COLO668 (cell line): ENCODE measurements at regions not wholly inside any gene's neighbourhood (a gene's known extent, or its start where the extent isn't known, plus 50 kb on each side); places are given as distances from the start of the nearest gene placed in this dataset.
"Not testable (repeated sequence)": the region's sequence is repeated elsewhere in the genome, so short reads cannot be mapped to it uniquely, and the experiment has no call there.

Experiments used
- DNase-seq: peaks from one replicate; lab custom pipeline; 2025; ENCODE audit not compliant: unreplicated experiment; lab: John Stamatoyannopoulos, UW

DNA sequence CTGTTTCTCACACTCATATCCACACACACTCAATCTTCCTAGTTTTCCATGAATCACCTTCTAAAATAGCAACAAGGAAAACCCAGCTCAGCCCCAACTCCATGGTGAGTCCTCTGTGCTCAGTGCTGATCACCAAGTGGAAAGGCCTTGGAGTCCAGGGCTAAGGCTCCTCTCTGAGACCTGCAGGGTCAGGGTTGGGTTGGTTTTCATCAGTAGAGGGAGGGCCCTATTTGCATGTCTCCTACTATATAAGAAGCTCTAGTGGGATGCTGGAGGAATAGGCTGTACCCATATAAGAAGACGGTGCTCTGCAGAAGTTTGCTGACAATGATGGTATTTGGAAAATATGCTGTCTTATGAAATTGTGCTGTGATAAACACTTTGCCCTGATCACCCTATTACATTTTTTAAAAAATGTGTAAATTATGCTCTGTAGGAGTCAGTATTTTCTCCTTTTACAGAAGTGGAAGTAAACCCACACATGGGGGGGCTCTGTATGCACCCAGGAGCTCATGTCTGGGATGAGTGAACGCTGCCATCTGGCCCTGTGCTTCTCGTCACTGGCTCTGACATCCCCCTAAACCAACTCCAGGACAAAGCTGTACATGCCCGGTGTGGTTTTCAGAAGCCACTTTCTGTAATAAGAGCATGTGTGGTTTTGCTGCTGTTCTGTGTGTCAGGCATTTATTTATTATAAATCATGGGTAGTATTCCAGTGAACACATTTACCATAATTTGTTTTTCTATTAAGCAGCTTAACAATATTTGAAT lies 536.3 kb downstream of the TMEM121 start:
- DNase-seq, result no peak

DNA sequence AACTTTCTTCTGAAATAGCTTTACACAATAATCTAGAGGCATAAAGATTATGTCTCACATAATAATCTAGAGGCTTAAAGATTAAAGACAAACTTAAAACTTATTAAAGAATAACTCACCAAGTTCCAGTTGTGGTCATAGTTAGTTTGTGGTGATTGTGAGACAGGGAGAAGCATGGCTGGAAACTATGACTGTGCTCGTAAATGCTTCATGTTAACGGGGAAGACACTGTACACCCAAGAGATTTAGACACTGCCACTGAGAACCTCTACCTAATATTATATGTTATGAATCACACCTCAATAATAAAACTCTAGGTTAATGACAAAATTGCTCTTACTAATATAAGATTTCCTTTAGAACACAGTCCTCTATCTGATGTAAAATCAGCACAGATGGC lies 541.6 kb downstream of the TMEM121 start:
- no peak for DNase-seq

DNA sequence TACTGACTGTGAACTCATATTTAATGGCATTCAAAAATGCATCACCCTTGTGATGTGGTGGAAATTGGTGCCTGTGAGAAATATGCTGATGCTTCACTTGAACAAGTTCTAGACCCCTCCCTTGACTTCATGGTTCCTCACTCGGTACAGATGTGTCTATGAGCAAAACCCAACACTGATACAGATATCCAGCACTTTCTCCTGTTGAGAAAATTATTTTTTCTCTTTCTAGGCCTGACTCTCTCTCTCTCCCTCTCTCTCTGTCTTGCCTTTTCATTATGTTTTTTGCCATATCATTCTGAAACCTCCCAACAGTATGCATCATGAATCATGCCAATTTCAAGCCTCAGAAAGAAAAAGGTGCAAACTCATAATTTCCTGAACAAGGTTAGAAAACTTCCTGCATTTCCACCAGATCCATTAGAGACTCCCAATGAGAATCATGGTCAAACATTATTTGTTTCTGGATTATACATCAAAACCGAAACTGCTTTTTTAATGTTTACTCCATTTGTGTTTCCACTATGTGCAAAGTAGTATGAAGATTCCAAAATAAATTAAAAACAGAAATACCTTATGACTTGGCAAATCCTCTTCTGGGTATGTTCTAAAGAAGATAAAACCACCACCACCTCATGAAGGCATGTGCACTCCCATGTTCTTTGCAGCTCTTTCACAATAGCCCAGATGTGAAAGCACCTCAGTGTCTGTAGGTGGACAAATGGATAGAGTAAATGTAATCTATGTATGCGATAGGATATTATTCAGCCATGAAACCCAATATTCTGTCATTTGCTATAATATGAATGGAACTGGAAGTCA lies 543.6 kb downstream of the TMEM121 start:
- DNase-seq, result no peak

DNA sequence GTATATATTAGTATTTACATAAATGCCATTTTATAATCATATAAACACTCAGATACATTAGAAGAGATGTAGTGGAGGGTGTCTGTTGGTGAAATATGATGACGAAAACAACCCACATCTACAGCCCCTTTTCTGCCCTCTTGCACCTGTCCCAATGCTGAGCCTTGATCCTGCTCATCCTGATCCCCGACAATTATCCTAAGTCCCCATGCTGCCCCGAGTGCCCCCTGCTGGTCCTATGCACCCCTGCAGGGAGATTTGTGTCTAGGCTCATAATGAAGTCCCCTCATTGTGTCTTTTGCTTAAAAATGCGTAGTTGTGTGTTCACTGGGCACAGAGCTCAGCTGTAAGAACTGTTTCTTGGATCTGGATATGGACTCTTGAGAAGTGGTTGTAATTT lies 554.5 kb downstream of the TMEM121 start:
- DNase-seq, result no peak

DNA sequence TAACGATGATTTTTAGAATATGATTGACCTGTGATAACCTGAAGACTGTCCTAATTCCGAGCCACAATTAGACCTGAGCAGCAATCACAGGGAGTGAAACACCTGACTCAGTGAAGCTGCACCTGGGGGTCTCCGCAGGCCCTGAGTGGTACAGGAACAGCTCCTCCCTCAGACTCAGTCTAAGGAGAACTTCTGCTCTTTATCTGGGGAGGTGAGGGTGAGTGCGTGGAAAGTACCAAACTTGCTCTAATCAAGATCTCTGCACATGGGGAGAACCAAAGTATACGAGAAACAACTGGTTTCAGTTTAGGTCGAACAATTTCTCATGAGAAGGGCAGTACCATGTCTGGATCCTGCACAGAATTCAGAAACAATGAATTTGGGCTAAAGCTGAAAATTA lies 555.3 kb downstream of the TMEM121 start:
- DNase-seq, result not testable (repeated sequence)

DNA sequence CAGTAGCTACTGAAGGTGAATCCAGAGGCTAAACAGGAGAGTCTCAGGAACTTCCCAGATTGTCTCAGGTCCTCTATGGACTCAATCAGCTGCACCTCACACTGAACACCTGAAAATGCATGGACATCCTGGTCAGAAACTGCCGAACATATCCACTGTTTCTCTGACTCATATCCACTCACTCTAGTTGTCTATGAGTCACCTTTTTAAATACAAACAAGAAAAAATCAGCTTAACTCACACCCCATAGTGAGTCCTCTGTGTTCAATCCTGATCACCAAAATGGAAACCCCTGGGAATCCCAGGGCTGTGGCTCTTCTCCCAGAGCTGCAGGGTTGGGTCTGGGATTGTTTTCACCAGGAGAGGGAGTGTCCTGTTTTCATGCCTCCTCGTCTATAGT lies 556.7 kb downstream of the TMEM121 start:
- DNase-seq, result no peak

DNA sequence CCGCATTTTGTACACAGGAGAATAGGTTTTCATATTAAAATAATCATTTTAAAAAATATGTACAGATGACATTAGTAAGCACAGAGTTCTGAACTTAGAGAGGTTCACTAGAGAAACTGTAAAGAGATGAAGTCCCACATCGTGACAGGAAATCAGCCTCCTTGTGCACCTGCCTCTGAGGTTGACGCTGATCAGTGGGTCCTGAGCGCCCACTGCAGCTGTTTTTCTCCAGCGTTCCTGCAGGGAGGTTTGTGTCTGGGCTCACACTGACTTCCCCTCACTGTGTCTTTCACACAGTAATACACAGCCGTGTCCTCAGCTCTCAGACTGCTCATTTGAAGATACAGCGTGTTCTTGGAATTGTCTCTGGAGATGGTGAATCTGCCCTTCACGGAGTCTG lies 561.5 kb downstream of the TMEM121 start:
- DNase-seq, result no peak

DNA sequence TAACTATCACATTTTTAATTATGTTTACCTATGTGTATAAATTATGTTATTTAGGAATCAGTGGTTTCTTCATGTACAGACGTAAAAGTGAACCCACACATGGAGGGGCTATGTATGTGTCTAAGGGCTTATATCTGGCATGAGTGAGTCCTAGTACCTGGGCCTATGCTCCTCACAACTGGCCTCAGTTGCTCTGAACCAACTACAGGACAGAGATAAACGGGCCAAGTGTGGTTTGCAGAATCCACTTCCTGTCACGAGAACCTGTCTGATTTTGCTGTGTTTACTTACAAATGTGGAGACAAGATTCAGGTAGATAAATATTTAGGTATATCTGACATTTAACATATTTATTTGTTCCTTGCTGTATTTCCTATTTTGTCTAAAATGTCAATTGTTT lies 562.5 kb downstream of the TMEM121 start:
- not testable (repeated sequence) for DNase-seq

DNA sequence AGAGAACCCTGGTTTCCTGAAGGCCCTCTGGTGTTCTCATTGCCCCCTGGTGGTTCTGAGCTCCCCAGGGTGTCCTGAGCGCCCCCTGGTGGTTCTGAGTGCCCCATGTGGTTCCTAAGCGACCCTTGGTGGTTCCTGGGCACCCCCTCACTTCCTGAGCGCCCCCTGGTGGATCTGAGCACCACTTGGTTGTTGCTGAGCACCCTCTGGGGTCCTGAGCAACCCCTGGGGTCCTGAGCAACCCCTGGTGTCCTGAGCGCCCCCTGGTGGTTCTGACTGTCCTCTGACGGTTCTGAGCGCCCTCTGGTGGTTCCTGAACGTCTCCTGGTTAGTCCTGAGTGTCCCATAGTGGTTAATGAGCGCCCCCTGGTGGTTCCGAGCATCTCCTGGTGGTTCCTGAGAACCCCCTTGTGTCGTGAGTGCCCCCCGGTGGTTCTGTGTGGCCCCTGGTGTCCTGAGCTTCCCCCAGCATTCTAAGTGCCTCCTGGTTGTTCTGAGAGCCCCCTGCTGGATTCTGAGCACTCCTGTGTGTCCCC lies 568.3 kb downstream of the TMEM121 start:
- no peak for DNase-seq

- no peak for DNase-seq
Observed at GRCh38 chr14:106107703-106108102, 581.3 kb downstream of the TMEM121 start.

DNA sequence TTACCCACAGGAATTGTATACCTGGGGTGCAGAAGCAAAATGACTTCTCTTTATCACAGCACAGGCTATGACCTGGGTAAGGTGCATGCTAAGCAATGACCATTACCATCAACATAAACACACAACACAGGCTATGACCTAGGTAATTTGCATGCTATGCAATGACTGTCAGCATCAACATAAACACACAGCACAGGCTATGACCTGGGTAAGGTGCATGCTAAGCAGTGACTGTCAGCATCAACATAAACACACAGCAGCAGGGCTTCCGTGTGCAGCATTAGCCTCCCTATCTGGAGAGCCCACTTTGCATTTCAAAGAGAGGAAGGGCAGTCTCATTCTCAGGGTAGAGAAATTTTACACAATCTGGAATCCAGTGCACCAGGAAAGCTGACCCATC lies 583.0 kb downstream of the TMEM121 start:
- no peak for DNase-seq

- DNase-seq, result no peak
Observed at GRCh38 chr14:106115401-106115800, 589.0 kb downstream of the TMEM121 start.

DNA sequence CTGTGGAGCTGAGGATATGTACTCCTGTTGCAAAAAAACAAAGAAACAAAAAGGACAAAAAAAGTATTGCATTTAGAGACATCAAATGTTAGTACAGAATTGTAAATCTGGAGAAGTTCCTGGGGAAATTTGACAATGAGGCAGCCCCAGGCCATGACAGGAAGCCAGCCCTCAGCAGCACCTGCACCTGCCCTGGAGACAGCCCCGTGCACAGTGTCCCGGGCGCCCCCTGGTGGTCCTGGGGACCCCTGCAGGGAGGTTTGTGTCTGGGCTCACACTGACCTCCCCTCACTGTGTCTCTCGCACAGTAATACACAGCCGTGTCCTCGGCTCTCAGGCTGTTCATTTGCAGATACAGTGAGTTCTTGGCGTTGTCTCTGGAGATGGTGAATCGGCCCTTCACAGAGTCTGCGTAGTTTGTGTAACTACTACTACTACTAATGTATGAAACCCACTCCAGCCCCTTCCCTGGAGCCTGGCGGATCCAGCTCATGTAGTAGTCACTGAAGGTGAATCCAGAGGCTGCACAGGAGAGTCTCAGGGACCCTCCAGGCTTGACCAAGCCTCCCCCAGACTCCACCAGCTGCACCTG lies 590.1 kb downstream of the TMEM121 start:
- DNase-seq, result not testable (repeated sequence)

- no peak for DNase-seq
Observed at GRCh38 chr14:106120101-106120500, 593.7 kb downstream of the TMEM121 start.

- peak; percentile 35 for DNase-seq
Observed at GRCh38 chr14:106129274-106129673, 602.9 kb downstream of the TMEM121 start.

DNA sequence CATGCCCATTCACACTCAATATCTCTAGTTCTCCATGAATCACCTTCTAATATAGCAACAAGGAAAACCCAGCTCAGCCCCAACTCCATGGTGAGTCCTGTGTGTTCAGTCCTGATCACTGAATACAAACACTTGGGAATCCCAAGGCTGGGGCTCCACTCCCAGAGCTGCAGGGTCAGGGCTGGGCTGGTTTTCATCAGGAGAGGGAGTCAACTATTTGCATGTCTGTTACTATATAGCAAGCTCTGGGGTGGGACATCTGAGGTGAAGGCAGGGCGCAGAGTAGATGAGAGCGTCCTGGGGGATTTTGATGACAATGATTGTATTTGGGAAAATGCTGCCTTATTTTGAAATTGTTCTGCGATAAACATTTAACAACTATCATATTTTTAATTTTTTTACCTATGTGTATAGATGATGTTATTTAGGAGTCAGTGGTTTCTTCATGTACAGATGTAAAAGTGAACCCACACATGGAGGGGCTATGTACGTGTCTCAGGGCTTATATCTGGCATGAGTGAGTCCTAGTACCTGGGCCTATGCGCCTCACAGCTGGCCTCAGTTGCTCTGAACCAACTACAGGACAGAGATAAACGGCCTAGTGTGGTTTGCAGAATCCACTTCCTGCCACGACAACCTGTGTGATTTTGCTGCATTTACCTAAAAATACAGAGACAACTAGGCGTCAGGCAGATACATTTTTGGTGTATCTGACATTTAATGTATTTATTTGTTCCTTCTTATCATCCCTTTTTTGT lies 603.7 kb downstream of the TMEM121 start:
- DNase-seq, result not testable (repeated sequence)

GRCh38 chr14:106133126-106133525 lies 606.7 kb downstream of the TMEM121 start:
- DNase-seq, result not testable (repeated sequence)

DNA sequence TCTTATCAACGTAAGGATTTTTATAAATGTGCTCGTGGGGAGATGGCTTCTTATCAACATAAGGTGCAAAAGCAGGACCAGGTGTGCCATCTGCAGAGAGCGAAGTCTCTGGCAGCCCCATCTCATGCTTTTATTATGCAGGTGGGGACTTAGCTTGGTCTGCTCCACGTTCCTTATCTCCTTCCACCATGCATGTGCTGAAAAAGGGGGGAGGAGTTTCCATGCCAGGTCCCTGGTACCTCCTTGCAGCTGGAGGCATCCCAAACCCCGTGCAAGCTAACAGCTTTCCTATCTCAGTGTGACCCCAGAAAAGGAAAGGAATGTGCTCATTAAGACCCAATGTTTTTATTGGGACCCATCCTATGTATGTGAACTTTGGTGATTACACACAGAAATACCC lies 608.5 kb downstream of the TMEM121 start:
- no peak for DNase-seq

DNA sequence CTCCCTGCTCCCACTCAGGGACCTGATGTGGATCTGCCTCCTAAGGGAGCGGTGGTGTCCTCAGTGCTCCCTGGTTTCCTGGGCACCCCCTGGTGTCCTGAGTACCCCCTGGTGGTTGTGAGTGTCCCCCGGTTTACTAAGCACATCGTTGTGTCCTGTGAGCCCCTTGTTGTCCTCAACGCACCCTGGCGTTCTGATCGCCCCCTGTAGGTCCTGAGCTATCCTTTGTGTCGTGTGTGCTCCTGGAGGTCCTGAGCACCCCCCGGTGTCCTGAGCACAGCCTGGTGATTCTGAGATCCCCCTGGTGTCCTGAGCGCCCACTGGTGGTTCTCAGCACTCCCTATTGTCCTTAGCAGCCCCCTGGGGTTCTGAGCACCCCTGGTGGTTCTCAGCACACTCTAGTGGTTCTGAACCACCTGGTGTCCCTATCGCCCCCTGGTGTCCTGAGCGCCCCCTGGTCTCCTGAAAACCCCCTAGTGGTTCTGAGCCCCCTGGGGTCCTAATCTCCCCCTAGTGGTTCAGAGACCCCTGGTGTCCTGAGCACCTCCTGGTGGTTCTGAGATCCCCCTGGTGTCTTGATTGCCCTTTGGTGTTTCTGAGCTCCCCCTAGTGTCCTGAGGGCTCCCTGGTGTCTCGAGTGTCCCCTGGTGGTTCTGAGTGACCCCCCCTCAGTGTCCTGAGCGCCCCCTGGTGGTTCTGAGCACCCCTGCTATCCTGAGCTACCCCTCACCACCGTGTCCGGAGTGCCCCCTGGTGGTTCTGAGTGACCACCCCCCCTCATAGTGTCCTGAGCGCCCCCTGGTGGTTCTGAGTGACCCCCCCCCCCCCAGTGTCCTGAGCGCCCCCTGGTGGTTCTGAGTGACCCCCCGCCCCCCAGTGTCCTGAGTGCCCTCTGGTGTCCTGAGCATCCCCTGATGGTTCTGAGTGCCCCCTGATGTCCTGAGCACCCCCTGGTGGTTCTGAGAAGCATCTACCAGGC lies 615.1 kb downstream of the TMEM121 start:
- peak; percentile 21 for DNase-seq

DNA sequence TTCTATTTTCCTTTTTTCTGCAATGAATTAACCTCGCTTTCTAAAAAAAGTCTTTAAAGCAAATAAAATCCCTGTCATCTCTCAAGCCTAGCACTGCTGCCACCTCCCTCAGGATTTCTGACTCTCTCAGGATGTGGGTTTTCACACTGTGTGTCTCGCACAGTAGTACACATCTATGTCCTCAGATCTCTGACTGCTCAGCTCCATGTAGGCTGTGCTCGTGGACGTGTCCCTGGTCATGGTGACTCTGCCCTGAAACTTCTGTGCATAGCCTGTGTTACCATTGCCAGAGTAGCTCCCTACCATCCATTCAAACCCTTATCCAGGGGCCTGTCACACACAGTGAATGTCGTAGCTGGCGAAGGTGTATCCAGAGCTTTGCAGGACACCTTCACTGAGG lies 619.3 kb downstream of the TMEM121 start:
- not testable (repeated sequence) for DNase-seq
